HG03045 (cell line): ENCODE measurements at regions not wholly inside any gene's neighbourhood (a gene's known extent, or its start where the extent isn't known, plus 50 kb on each side); places are given as distances from the start of the nearest gene placed in this dataset.
"Not testable (repeated sequence)": the region's sequence is repeated elsewhere in the genome, so short reads cannot be mapped to it uniquely, and the experiment has no call there.

Experiments used
- ATAC-seq: cut with Tn5 transposase; IDR thresholded peaks from one replicate; pipeline ENCODE4 v1.9.1; 2021; ENCODE audit warnings: mild to moderate bottlenecking, moderate library complexity; ENCODE audit not compliant: unreplicated experiment

- ATAC-seq, result no peak
Measured at GRCh38 chr7:46291601-46292150, 370.6 kb upstream of the IGFBP3 start.

GRCh38 chr7:46291050-46291438, 370.0 kb upstream of the IGFBP3 start:
- peak; percentile 71 for ATAC-seq

- peak; percentile 20 for ATAC-seq
Measured at GRCh38 chr7:46290374-46291049, 369.4 kb upstream of the IGFBP3 start.

- no peak for ATAC-seq
Measured at GRCh38 chr7:46288861-46289260, 367.8 kb upstream of the IGFBP3 start.

GRCh38 chr7:46288010-46288409, 366.9 kb upstream of the IGFBP3 start:
- no peak for ATAC-seq

- no peak for ATAC-seq
Measured at GRCh38 chr7:46286957-46287356, 365.9 kb upstream of the IGFBP3 start.

GRCh38 chr7:46286356-46286755, 365.3 kb upstream of the IGFBP3 start:
- no peak for ATAC-seq

- ATAC-seq, result no peak
Measured at GRCh38 chr7:46285878-46286277, 364.8 kb upstream of the IGFBP3 start.

- ATAC-seq, result no peak
Measured at GRCh38 chr7:46283852-46284251, 362.8 kb upstream of the IGFBP3 start.

GRCh38 chr7:46282155-46282554, 361.1 kb upstream of the IGFBP3 start:
- ATAC-seq, result no peak

GRCh38 chr7:46281071-46281470, 360.0 kb upstream of the IGFBP3 start:
- ATAC-seq, result no peak

GRCh38 chr7:46279290-46279689, 358.2 kb upstream of the IGFBP3 start:
- no peak for ATAC-seq

- ATAC-seq, result no peak
Measured at GRCh38 chr7:46264646-46265045, 343.6 kb upstream of the IGFBP3 start.

GRCh38 chr7:46261638-46262037, 340.6 kb upstream of the IGFBP3 start:
- not testable (repeated sequence) for ATAC-seq

- no peak for ATAC-seq
Measured at GRCh38 chr7:46259947-46260346, 338.9 kb upstream of the IGFBP3 start.

- ATAC-seq, result no peak
Measured at GRCh38 chr7:46257761-46258448, 336.8 kb upstream of the IGFBP3 start.

- no peak for ATAC-seq
Measured at GRCh38 chr7:46256870-46257661, 336.0 kb upstream of the IGFBP3 start.

- ATAC-seq, result no peak
Measured at GRCh38 chr7:46253520-46253919, 332.4 kb upstream of the IGFBP3 start.

GRCh38 chr7:46247664-46248063, 326.6 kb upstream of the IGFBP3 start:
- no peak for ATAC-seq

- no peak for ATAC-seq
Measured at GRCh38 chr7:46245586-46246111, 324.6 kb upstream of the IGFBP3 start.

GRCh38 chr7:46244757-46245156, 323.7 kb upstream of the IGFBP3 start:
- no peak for ATAC-seq
